ENCODE measurements at regions not wholly inside any gene's neighbourhood (a gene's known extent, or its start where the extent isn't known, plus 50 kb on each side); places are given as distances from the start of the nearest gene placed in this dataset.

DNA sequence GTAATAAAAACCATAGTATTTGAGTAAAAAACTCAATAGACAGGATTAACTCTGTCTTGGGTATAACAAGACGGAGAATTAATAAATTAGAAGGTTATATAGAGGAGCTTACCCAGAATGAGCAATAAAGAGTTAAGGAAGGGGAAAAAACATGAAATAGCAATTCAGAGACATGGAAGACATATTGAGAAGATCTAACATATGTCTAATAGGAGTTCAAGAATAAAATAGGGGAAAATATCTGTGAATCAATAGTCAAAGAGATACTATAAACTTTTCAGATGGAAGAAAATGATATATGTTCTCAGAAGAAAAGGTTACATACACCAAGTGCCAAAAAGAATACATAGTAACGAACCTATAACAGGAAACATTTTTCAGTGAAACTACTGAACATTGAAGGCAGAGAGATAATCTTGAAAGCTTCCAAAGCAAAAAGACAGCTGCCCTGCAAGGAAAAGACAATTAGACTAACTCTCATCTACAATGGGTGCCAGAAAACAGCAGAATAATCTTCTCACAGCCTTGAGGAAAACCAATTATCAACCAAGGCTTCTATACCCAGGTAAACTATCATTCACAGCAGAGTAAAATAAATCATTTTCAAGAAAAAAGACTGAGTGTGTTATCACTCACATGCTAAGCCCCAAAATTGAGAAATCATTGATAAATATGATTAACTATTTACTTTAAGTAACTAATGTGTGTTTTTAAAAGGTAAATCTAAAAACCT is 106.0 kb downstream of the ENC1 start:
- TF ChIP-seq FOXM1 (IDR thresholded peaks at IDR 0.05; ENCODE audit: borderline replicate concordance, low read depth) = no peak
- TF ChIP-seq TEAD4 (IDR thresholded peaks at IDR 0.05) = no peak
- TF ChIP-seq TAF1 (IDR thresholded peaks at IDR 0.05; ENCODE audit: low read depth) = no peak
- no peak for TF ChIP-seq EGR1 (IDR thresholded peaks at IDR 0.05)
- TF ChIP-seq NFIC (IDR thresholded peaks at IDR 0.05) = no peak
- TF ChIP-seq EP300 (IDR thresholded peaks at IDR 0.05; ENCODE audit: borderline replicate concordance) = no peak
- no peak for TF ChIP-seq YY1 (IDR thresholded peaks at IDR 0.05; ENCODE audit: low read depth)
- TF ChIP-seq, protein P1, sequence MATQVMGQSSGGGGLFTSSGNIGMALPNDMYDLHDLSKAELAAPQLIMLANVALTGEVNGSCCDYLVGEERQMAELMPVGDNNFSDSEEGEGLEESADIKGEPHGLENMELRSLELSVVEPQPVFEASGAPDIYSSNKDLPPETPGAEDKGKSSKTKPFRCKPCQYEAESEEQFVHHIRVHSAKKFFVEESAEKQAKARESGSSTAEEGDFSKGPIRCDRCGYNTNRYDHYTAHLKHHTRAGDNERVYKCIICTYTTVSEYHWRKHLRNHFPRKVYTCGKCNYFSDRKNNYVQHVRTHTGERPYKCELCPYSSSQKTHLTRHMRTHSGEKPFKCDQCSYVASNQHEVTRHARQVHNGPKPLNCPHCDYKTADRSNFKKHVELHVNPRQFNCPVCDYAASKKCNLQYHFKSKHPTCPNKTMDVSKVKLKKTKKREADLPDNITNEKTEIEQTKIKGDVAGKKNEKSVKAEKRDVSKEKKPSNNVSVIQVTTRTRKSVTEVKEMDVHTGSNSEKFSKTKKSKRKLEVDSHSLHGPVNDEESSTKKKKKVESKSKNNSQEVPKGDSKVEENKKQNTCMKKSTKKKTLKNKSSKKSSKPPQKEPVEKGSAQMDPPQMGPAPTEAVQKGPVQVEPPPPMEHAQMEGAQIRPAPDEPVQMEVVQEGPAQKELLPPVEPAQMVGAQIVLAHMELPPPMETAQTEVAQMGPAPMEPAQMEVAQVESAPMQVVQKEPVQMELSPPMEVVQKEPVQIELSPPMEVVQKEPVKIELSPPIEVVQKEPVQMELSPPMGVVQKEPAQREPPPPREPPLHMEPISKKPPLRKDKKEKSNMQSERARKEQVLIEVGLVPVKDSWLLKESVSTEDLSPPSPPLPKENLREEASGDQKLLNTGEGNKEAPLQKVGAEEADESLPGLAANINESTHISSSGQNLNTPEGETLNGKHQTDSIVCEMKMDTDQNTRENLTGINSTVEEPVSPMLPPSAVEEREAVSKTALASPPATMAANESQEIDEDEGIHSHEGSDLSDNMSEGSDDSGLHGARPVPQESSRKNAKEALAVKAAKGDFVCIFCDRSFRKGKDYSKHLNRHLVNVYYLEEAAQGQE (IDR thresholded peaks at IDR 0.05; ENCODE audit: low read depth) = no peak
- TF ChIP-seq TCF12 (IDR thresholded peaks at IDR 0.05; ENCODE audit: low read depth) = no peak
- no peak for TF ChIP-seq CEBPB (IDR thresholded peaks at IDR 0.05)
- TF ChIP-seq RAD21 (IDR thresholded peaks at IDR 0.05; ENCODE audit: low read depth) = no peak
- TF ChIP-seq CREB1 (IDR thresholded peaks at IDR 0.05; ENCODE audit: low read depth) = no peak
